Esophagus squamous epithelium (tissue), 5 donors: ENCODE measurements at regions not wholly inside any gene's neighbourhood (a gene's known extent, or its start where the extent isn't known, plus 50 kb on each side); places are given as distances from the start of the nearest gene placed in this dataset.

ENCODE experiments used
- DNase-seq: peaks from one replicate; lab custom pipeline; 2025; lab: John Stamatoyannopoulos, UW
- H3K27ac ChIP-seq, 4 donors: fragments of 200-600 bp; sonication (generic); one replicate each; pipeline ENCODE4 v1.5.1; 2016 to 2019; ENCODE audit warnings: mild to moderate bottlenecking in 1 of 4
- H3K27me3 ChIP-seq, 4 donors: fragments of 200-600 bp; sonication (generic); 1 replicate in 3 of 4; 2 replicates in 1 of 4; pipeline versions ENCODE4 v1.5.1 to v1.6.0; 2017 to 2021; ENCODE audit warnings: antibody characterized with exemption in 1 of 4
- H3K36me3 ChIP-seq, 3 donors: fragments of 200-600 bp; sonication (generic); one replicate each; pipeline ENCODE4 v1.5.1; 2016 to 2019
- H3K4me1 ChIP-seq, 3 donors: fragments of 200-600 bp; sonication (generic); one replicate each; pipeline ENCODE4 v1.5.1; 2017 to 2019
- H3K4me3 ChIP-seq, 4 donors: fragments of 200-600 bp; sonication (generic); 1 replicate in 3 of 4; 2 replicates in 1 of 4; pipeline ENCODE4 v1.5.1; 2016 to 2019; ENCODE audit warnings: mild to moderate bottlenecking in 2 of 4, moderate library complexity in 1 of 4
- H3K9me3 ChIP-seq, 3 donors: fragments of 200-600 bp; sonication (generic); one replicate each; pipeline ENCODE4 v1.5.1; 2016 to 2019
- CTCF ChIP-seq, 6 experiments: fragments of 450-650 bp in 4 of 6; fragments of 200-600 bp in 2 of 6; sonication (generic) in 2 of 6; IDR thresholded peaks; one replicate each; pipeline ENCODE4 v1.5.1; 2016 to 2019; ENCODE audit warnings: antibody characterized with exemption in 6 of 6, mild to moderate bottlenecking in 4 of 6, moderate library complexity in 4 of 6
- POLR2A ChIP-seq, 4 donors: fragments of 450-650 bp; IDR thresholded peaks; one replicate each; pipeline ENCODE4 v1.6.1; 2017; ENCODE audit warnings: antibody characterized with exemption in 4 of 4, mild to moderate bottlenecking in 4 of 4, moderate library complexity in 3 of 4
- WGBS, 2 donors: methylation state at CpG; one replicate each; pipeline ENCODE4 v1.1.5; 2018; 5-methylcytosine and 5-hydroxymethylcytosine counted together
- intact Hi-C: fragments of 100-400 bp; cut with DNase I; formaldehyde crosslinking; loops from one replicate; pipeline ENCODE4 v1.15.0; 2022
- donor health status: DM: yes; HTN: yes; CAD: no.

DNA sequence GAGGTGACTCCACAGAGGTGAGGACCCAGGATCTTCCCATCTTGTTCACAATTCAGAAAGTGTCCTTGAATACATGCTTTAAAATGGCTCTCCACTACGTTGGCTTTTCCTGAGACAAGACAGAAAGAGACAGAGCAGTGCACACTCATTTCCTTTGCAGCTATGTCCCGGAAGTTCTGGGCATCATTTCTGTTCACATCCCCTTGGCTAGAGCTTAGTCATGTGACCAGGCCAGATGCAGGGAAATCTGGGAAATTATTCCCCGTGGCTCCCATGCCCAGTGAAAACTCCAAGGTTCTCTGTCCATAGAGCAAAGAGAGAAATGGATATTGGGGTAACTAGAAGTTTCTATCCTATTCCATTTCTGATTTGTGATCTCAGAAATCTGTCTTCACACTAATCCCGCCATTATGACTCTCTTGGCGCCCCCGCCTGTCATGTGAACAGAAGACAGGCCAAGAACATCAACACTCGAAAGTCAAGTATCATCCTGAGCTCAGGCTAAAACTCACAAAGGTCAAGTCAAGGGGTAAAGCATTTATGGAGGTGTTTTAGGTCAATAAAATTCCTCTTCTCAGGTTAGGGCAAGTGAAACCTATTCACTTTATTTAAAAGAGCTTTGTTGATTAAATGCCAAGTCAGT, 251.4 kb upstream of the HABP2 start:
- DNase-seq = no peak
- TF ChIP-seq POLR2A (IDR thresholded peaks at IDR 0.05) (no peak), CTCF (IDR thresholded peaks at IDR 0.05) (no peak)
- 64 to 79% methylated on average over 4 to 7 of the region's 7 CpGs for WGBS, 2 donors
- no peak overlapping the region for H3K27ac ChIP-seq
- H3K9me3 ChIP-seq = no peaks in the 10 kb centered on the region
- peaks cover 0 to 4% (median 0%) of the 10 kb centered on the region in 4 donors for H3K27me3 ChIP-seq
- H3K4me1 ChIP-seq = peaks cover 0 to 10% (median 5%) of the 10 kb centered on the region in 3 donors
- no peak overlapping the region for H3K4me3 ChIP-seq
- intact Hi-C loops = no loop called here
- no peaks in the 10 kb centered on the region for H3K36me3 ChIP-seq

GRCh38 chr10:113302062-113302461, 250.8 kb upstream of the HABP2 start:
- WGBS, 2 donors = 56 to 64% methylated on average over 3 of the region's 3 CpGs
- H3K4me3 ChIP-seq = no peak overlapping the region
- H3K4me1 ChIP-seq = peaks cover 0 to 10% (median 5%) of the 10 kb centered on the region in 3 donors
- H3K36me3 ChIP-seq = no peaks in the 10 kb centered on the region
- no peaks in the 10 kb centered on the region for H3K9me3 ChIP-seq
- H3K27me3 ChIP-seq = peaks cover 0 to 4% (median 0%) of the 10 kb centered on the region in 4 donors
- intact Hi-C loops = no loop called here
- H3K27ac ChIP-seq = no peak overlapping the region
- no peak for TF ChIP-seq POLR2A (IDR thresholded peaks at IDR 0.05)
- no peak for TF ChIP-seq CTCF (IDR thresholded peaks at IDR 0.05)
- DNase-seq = no peak

GRCh38 chr10:113303544-113304146, 249.2 kb upstream of the HABP2 start:
- peaks cover 0 to 10% (median 5%) of the 10 kb centered on the region in 3 donors for H3K4me1 ChIP-seq
- no peak for TF ChIP-seq POLR2A (IDR thresholded peaks at IDR 0.05)
- TF ChIP-seq CTCF (IDR thresholded peaks at IDR 0.05) = no peak
- WGBS, 2 donors = 76 to 77% methylated on average over 7 of the region's 7 CpGs
- H3K27me3 ChIP-seq = no peaks in the 10 kb centered on the region
- no peak overlapping the region for H3K4me3 ChIP-seq
- H3K36me3 ChIP-seq = no peaks in the 10 kb centered on the region
- intact Hi-C loops = no loop called here
- H3K27ac ChIP-seq = no peak overlapping the region
- DNase-seq = no peak
- H3K9me3 ChIP-seq = no peaks in the 10 kb centered on the region

GRCh38 chr10:113304726-113305125, 248.1 kb upstream of the HABP2 start:
- intact Hi-C loops = no loop called here
- Histone ChIP-seq H3K36me3 (no peaks in the 10 kb centered on the region), H3K27ac (no peak overlapping the region), H3K27me3 (no peaks in the 10 kb centered on the region), H3K4me3 (no peak overlapping the region), H3K4me1 (peaks cover 0 to 10% (median 5%) of the 10 kb centered on the region in 3 donors), H3K9me3 (no peaks in the 10 kb centered on the region)
- DNase-seq = no peak
- TF ChIP-seq CTCF (IDR thresholded peaks at IDR 0.05) (no peak), POLR2A (IDR thresholded peaks at IDR 0.05) (no peak)
- whole genome bisulfite sequencing, 2 donors = 73 to 75% methylated on average over 5 of the region's 5 CpGs

GRCh38 chr10:113305871-113306270, 247.0 kb upstream of the HABP2 start:
- no peak for DNase-seq
- H3K27me3 ChIP-seq = no peaks in the 10 kb centered on the region
- intact Hi-C loops = no loop called here

More at GRCh38 chr10:113305871-113306270, 247.0 kb upstream of the HABP2 start:
- no peak for TF ChIP-seq CTCF (IDR thresholded peaks at IDR 0.05)
- TF ChIP-seq POLR2A (IDR thresholded peaks at IDR 0.05) = no peak
- Histone ChIP-seq H3K4me1 (peaks cover 0 to 10% (median 5%) of the 10 kb centered on the region in 3 donors), H3K9me3 (no peaks in the 10 kb centered on the region), H3K27ac (no peak overlapping the region), H3K4me3 (no peak overlapping the region), H3K36me3 (no peaks in the 10 kb centered on the region)
- WGBS, 2 donors = 60 to 65% methylated on average over 5 of the region's 5 CpGs
